22Rv1 (cell line): ENCODE measurements at regions not wholly inside any gene's neighbourhood (a gene's known extent, or its start where the extent isn't known, plus 50 kb on each side); places are given as distances from the start of the nearest gene placed in this dataset.

Source experiments
- H3K27ac ChIP-seq: fragments of 450-650 bp; 2 replicates; pipeline ENCODE4 v1.5.1; 2017
- ZFX ChIP-seq: fragments of 450-650 bp; IDR thresholded peaks from 2 replicates; pipeline ENCODE4 v1.6.1; 2017; ENCODE audit warnings: antibody characterized with exemption, borderline replicate concordance
- TF ChIP-seq, protein P1 (sequence below): fragments of 450-650 bp; IDR thresholded peaks from 2 replicates; pipeline ENCODE4 v1.5.1; 2017; ENCODE audit warnings: mild to moderate bottlenecking

DNA sequence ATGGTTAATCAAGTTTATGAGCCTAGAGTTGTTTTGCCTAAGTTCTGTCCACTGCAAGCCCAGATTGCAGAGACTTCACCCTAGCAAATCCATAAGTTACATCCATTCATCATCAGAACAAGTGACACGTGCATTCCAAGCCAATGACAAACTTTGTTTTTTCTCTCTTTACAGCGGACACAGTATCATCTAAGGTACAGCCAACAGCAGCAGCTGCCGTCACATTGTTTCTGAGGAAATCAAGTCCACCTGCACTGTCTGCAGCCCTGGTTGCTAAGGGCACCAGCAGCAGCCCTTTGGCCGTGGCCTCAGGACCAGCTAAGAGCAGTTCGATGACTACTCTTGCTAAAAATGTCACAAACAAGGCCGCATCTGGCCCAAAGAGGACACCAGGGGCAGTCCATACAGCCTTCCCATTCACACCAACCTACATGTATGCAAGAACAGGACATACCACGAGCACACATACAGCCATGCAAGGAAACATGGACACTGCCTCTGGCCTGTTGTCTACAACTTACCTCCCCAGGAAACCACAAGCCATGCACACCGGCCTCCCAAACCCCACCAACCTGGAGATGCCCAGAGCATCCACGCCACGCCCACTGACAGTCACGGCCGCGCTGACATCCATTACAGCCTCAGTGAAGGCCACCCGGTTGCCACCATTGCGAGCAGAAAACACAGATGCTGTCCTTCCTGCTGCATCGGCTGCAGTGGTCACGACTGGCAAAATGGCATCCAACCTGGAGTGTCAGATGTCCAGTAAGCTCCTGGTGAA is 155.8 kb downstream of the C11orf91 start:
- no peak overlapping the region for H3K27ac ChIP-seq
- TF ChIP-seq ZFX: no peak
- TF ChIP-seq, protein P1, sequence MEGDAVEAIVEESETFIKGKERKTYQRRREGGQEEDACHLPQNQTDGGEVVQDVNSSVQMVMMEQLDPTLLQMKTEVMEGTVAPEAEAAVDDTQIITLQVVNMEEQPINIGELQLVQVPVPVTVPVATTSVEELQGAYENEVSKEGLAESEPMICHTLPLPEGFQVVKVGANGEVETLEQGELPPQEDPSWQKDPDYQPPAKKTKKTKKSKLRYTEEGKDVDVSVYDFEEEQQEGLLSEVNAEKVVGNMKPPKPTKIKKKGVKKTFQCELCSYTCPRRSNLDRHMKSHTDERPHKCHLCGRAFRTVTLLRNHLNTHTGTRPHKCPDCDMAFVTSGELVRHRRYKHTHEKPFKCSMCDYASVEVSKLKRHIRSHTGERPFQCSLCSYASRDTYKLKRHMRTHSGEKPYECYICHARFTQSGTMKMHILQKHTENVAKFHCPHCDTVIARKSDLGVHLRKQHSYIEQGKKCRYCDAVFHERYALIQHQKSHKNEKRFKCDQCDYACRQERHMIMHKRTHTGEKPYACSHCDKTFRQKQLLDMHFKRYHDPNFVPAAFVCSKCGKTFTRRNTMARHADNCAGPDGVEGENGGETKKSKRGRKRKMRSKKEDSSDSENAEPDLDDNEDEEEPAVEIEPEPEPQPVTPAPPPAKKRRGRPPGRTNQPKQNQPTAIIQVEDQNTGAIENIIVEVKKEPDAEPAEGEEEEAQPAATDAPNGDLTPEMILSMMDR: no peak

DNA sequence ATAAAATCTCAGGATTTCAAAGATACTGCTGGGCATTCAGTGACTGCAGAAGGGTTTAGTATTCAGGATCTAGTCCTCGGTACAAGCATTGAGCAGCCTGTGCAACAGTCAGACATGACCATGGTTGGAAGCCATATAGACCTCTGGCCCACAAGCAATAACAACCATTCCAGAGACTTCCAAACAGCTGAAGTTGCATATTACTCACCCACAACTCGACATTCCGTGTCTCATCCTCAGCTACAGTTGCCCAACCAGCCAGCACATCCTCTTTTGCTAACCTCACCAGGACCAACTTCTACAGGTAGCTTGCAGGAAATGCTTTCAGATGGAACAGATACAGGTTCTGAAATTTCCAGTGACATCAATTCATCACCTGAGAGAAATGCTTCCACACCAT is 156.8 kb downstream of the C11orf91 start:
- TF ChIP-seq, protein P1: no peak
- no peak for TF ChIP-seq ZFX
- no peak overlapping the region for H3K27ac ChIP-seq

DNA sequence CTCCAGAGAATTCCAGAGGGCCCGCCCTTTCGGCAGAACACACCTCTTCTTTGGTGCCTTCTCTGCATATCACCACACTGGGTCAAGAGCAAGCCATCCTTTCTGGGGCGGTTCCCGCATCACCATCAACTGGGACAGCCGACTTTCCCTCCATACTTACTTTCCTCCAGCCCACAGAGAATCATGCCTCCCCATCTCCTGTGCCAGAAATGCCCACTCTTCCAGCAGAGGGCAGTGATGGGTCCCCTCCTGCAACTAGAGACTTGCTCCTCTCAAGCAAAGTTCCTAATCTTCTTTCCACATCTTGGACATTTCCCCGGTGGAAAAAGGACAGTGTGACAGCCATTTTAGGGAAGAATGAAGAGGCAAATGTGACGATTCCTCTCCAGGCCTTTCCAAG is 157.7 kb downstream of the C11orf91 start:
- TF ChIP-seq ZFX: no peak
- TF ChIP-seq, protein P1: peak; percentile 78
- no peak overlapping the region for H3K27ac ChIP-seq

DNA sequence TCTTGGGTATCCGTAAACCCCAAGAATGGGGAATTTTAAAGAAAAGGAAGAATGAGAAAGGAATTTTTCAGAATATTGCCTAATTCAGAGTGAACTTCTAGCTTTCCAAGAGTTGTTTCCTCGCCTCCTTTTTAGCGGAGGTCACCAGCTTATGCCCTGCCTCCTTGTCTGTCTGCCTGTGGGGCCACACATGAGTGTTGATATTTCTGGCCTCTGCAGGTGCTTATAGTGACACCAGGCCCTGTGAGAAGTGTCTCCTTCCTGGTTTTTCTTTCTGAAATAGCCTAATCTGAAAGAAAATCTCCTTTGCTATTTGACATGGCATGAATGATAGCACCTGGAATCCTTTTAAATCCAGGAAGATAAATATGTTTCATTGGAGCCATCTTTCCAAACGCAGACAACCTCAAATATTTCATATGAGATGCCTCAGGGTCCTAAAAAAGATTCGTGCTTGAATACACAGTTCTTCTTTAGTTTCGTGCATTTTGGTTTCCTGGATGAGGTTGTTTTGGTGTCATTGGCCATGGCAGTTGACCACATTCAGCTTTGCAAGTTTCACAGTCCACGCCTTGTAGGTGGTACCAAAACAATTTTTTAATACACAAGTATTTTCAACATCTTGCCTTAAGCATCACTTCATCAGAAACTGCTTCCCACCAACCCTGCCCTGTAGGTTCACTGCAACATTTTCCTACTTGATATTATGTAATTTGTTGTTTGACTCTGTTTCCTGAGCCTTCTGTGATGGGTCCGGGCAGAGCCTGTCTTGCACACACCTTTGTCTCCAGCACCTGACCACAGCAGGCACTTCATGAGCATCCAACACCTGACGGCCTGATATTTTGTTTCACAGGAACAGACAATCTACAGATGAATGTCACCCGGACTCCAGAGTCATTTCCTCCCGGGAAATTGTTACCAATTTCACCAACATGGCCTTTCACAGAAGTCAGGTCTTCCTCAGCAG is 159.4 kb downstream of the C11orf91 start:
- no peak for TF ChIP-seq ZFX
- TF ChIP-seq, protein P1: no peak
- H3K27ac ChIP-seq: no peak overlapping the region

DNA sequence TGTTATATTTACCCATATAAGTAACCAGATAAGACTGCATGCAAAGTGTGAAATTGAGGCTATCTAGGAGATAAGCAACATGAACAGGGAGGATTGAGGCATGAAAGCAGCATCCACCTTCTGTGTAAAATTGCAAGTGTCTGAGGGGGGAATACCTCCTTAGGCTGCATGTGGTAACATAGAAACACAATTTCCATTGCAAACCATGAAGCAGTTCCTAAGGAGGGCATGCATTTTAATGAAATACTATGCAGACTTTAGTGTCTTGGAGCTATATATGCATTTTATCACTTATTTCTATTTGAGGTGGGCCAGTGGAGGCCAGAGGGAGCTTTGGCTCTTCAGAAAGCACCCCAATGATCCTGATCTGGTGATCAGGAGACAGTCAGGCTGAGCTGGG is 160.2 kb downstream of the C11orf91 start:
- TF ChIP-seq, protein P1: no peak
- TF ChIP-seq ZFX: no peak
- H3K27ac ChIP-seq: no peak overlapping the region

DNA sequence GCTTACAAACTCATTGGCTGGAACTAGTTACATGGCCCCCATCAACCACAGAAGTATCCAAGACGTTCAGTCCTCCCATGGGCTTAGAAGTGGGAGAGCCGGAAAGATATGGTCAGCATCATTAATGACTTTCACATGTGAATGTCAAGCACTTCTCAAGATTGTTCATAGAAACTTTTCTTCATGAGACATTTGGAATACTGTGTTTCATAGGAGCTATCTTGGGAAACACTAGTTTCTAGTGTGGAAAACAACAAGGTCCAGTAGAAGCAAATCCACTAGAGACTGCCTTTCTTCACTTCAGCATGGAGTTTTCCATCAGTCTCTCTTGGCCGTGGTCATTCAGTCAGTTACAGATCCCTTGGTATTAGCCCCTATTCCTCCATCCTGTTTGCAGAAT is 160.9 kb downstream of the C11orf91 start:
- no peak for TF ChIP-seq ZFX
- TF ChIP-seq, protein P1: no peak
- no peak overlapping the region for H3K27ac ChIP-seq
